Kidney epithelial cell (primary cell): ENCODE measurements at regions not wholly inside any gene's neighbourhood (a gene's known extent, or its start where the extent isn't known, plus 50 kb on each side); places are given as distances from the start of the nearest gene placed in this dataset.

Experiments used
- DNase-seq: peaks from one replicate; pipeline ENCODE4 v3.0.0-alpha.2; 2010; ENCODE audit warnings: low read depth
- H3K27me3 ChIP-seq: 2 replicates; pipeline ENCODE4 v1.6.0; 2011; ENCODE audit warnings: low read length; ENCODE audit not compliant: control insufficient read depth, insufficient read depth
- H3K36me3 ChIP-seq: 2 replicates; pipeline ENCODE4 v1.5.1; 2011; ENCODE audit warnings: low read length; ENCODE audit not compliant: control insufficient read depth, insufficient read depth
- H3K4me3 ChIP-seq: 2 replicates; pipeline ENCODE4 v1.5.1; 2011; ENCODE audit warnings: low read depth, mild to moderate bottlenecking, control low read depth, low read length
- CTCF ChIP-seq: IDR thresholded peaks from 2 replicates; pipeline ENCODE4 v1.5.1; 2011; ENCODE audit warnings: mild to moderate bottlenecking, moderate library complexity, low read length, control low read depth, inconsistent platforms; ENCODE audit not compliant: insufficient read depth, poor library complexity, severe bottlenecking

DNA sequence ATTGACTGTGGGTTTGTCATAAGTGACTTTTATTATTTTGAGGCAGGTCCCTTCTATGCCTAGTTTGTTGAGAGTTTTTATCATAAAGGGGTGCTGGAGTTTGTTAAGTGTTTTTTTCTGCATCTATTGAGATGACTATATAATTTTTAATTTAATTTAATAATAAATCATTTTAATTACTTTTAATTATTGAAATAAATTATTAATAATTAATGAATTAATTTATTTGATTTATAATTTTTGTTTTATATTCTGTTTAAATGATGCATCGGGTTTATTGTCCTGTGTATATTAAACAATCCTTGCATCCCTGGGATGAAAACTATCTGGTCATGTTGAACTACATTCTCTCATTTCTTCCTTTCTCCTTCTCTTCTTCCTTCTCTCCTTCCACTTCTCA, 1352.2 kb upstream of the PRR20A start:
- no peak for DNase-seq
- Histone ChIP-seq H3K27me3 (no peaks in the 10 kb centered on the region), H3K4me3 (no peak overlapping the region), H3K36me3 (no peaks in the 10 kb centered on the region)
- TF ChIP-seq CTCF: no peak

- H3K27me3 ChIP-seq: no peaks in the 10 kb centered on the region
- H3K4me3 ChIP-seq: no peak overlapping the region
- TF ChIP-seq CTCF: no peak
- H3K36me3 ChIP-seq: no peaks in the 10 kb centered on the region
- no peak for DNase-seq
Observed at GRCh38 chr13:55792544-55793193, 1348.0 kb upstream of the PRR20A start.

DNA sequence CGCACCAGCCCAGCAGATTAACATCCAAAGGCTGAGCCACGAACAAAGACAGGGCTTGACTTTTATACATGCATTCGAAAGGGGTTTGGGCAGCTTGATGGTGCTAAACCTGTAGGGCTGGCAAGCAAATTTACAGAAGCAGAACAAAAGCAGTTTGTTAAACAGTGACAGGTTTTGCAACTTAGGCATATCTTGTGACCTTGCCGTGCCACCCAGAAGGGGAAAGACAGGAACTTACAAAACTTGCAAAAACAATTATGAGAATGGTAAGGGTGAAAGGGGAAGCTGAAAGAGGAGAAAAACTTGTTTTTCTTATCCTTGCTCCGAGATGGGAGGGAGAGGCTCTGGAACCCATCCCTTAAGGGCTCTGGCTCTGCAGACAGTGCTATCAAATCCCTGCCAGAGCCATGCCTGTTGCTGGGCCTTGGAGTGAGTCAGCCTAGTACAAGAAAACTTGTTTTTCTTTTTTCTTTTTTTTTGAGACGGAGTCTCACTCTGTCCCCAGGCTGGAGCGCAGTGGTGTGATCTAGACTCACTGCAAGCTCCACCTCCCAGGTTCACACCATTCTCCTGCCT, 1325.2 kb upstream of the PRR20A start:
- H3K4me3 ChIP-seq: no peak overlapping the region
- DNase-seq: no peak
- no peaks in the 10 kb centered on the region for H3K27me3 ChIP-seq
- H3K36me3 ChIP-seq: no peaks in the 10 kb centered on the region
- TF ChIP-seq CTCF: no peak

- H3K36me3 ChIP-seq: no peaks in the 10 kb centered on the region
- no peak for DNase-seq
- no peak for TF ChIP-seq CTCF
- no peaks in the 10 kb centered on the region for H3K27me3 ChIP-seq
- H3K4me3 ChIP-seq: no peak overlapping the region
Observed at GRCh38 chr13:55816976-55817601, 1323.6 kb upstream of the PRR20A start.

DNA sequence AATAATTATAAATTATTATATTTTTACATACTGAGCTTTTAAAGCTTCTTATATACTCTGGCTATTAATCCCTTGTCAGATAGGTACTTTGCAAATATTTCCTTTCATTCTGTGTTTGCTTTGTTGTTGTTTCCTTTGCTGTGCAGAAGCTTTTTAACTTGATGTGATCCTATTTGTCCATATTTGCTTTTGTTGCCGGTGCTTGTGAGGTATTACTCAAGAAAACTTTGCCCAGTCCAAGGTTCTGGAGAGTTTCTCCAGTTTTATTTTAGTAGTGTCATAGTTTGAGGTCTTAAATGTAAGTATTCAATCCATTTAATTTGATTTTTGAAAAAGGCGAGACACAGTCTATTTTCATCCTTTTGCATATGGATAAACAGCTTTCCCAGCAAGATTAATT, 1319.9 kb upstream of the PRR20A start:
- Histone ChIP-seq H3K4me3 (no peak overlapping the region), H3K27me3 (no peaks in the 10 kb centered on the region), H3K36me3 (no peaks in the 10 kb centered on the region)
- DNase-seq: no peak
- TF ChIP-seq CTCF: no peak
